Activated T-cell treated with anti-CD3 and anti-CD28 coated beads, Interleukin-2, amount 50 U/mL, for 72 hours (primary cell): ENCODE measurements at regions not wholly inside any gene's neighbourhood (a gene's known extent, or its start where the extent isn't known, plus 50 kb on each side); places are given as distances from the start of the nearest gene placed in this dataset.

ENCODE experiments used
- ATAC-seq, 2 donors: fragments of 150-1000 bp; cut with Tn5 transposase; replicated peaks in 1 of 2; 2 replicates each; pipeline ENCODE4 v1.10.0; 2021; ENCODE audit warnings: moderate library complexity in 2 of 2, mild to moderate bottlenecking in 1 of 2
- DNase-seq, 2 donors: peaks; one replicate each; pipeline ENCODE4 v3.0.0; 2021 to 2022; ENCODE audit warnings: mixed read lengths in 1 of 2
- H3K27ac Mint-ChIP-seq: one replicate; pipeline ENCODE4 v1.8.0; 2022; ENCODE audit warnings: mild to moderate bottlenecking, moderate library complexity, mixed read lengths
- H3K27me3 Mint-ChIP-seq: one replicate; pipeline ENCODE4 v1.8.0; 2022; ENCODE audit warnings: low read depth, mixed read lengths
- H3K36me3 Mint-ChIP-seq, 2 donors: one replicate each; pipeline ENCODE4 v1.8.0; 2022; ENCODE audit warnings: mixed read lengths in 2 of 2, mild to moderate bottlenecking in 1 of 2; ENCODE audit not compliant: insufficient read depth in 2 of 2
- H3K4me1 Mint-ChIP-seq: one replicate; pipeline ENCODE4 v1.8.0; 2022; ENCODE audit warnings: low read depth, mixed read lengths
- H3K4me3 Mint-ChIP-seq, 2 donors: one replicate each; pipeline ENCODE4 v1.8.0; 2022; ENCODE audit warnings: mild to moderate bottlenecking in 2 of 2, mixed read lengths in 2 of 2, moderate library complexity in 2 of 2
- H3K9me3 Mint-ChIP-seq, 2 donors: one replicate each; pipeline ENCODE4 v1.8.0; 2022; ENCODE audit warnings: mixed read lengths in 2 of 2

GRCh38 chr6:113315879-113316278 lies 541.3 kb upstream of the MARCKS start:
- Mint-ChIP-seq H3K27ac (no peak overlapping the region), H3K9me3 (no peaks in the 10 kb centered on the region), H3K27me3 (no peaks in the 10 kb centered on the region), H3K4me3 (no peak overlapping the region), H3K4me1 (no peaks in the 10 kb centered on the region), H3K36me3 (no peaks in the 10 kb centered on the region)
- DNase-seq, result no peak
- no peak for ATAC-seq

GRCh38 chr6:113317442-113317841 lies 539.7 kb upstream of the MARCKS start:
- Mint-ChIP-seq H3K36me3 (no peaks in the 10 kb centered on the region), H3K27me3 (no peaks in the 10 kb centered on the region), H3K27ac (no peak overlapping the region), H3K4me3 (no peak overlapping the region), H3K4me1 (no peaks in the 10 kb centered on the region), H3K9me3 (no peaks in the 10 kb centered on the region)
- ATAC-seq, result no peak
- DNase-seq, result no peak

GRCh38 chr6:113317891-113318574 lies 539.1 kb upstream of the MARCKS start:
- H3K4me3 Mint-ChIP-seq, result no peak overlapping the region
- no peak for DNase-seq

GRCh38 chr6:113318575-113318917 lies 538.6 kb upstream of the MARCKS start:
- ATAC-seq (no peak), DNase-seq (no peak)
- no peak overlapping the region for H3K4me3 Mint-ChIP-seq
- H3K9me3 Mint-ChIP-seq, result no peaks in the 10 kb centered on the region
- no peaks in the 10 kb centered on the region for H3K27me3 Mint-ChIP-seq
- H3K4me1 Mint-ChIP-seq, result no peaks in the 10 kb centered on the region
- H3K27ac Mint-ChIP-seq, result no peak overlapping the region
- no peaks in the 10 kb centered on the region for H3K36me3 Mint-ChIP-seq

More at GRCh38 chr6:113317891-113318574, 539.1 kb upstream of the MARCKS start:
- H3K36me3 Mint-ChIP-seq, result no peaks in the 10 kb centered on the region
- no peak for ATAC-seq
- no peaks in the 10 kb centered on the region for H3K4me1 Mint-ChIP-seq
- no peaks in the 10 kb centered on the region for H3K9me3 Mint-ChIP-seq
- H3K27me3 Mint-ChIP-seq, result no peaks in the 10 kb centered on the region
- no peak overlapping the region for H3K27ac Mint-ChIP-seq

- Mint-ChIP-seq H3K9me3 (no peaks in the 10 kb centered on the region), H3K4me1 (no peaks in the 10 kb centered on the region), H3K27me3 (no peaks in the 10 kb centered on the region), H3K4me3 (no peak overlapping the region), H3K36me3 (no peaks in the 10 kb centered on the region), H3K27ac (no peak overlapping the region)
- no peak for DNase-seq
- no peak for ATAC-seq
These were observed 536.5 kb upstream of the MARCKS start for GRCh38 chr6:113320653-113321052.

- no peak overlapping the region for H3K4me3 Mint-ChIP-seq
- peaks cover 0 to 3% of the 10 kb centered on the region in 2 donors for H3K9me3 Mint-ChIP-seq
- DNase-seq (no peak), ATAC-seq (no peak)
- H3K36me3 Mint-ChIP-seq, result no peaks in the 10 kb centered on the region
- no peaks in the 10 kb centered on the region for H3K27me3 Mint-ChIP-seq
- H3K4me1 Mint-ChIP-seq, result no peaks in the 10 kb centered on the region
- H3K27ac Mint-ChIP-seq, result peak overlapping the region; percentile 4
These were observed 530.4 kb upstream of the MARCKS start for GRCh38 chr6:113326781-113327180.

GRCh38 chr6:113328886-113329381 lies 528.2 kb upstream of the MARCKS start:
- Mint-ChIP-seq H3K27ac (no peak overlapping the region), H3K9me3 (peaks cover 0 to 3% of the 10 kb centered on the region in 2 donors), H3K36me3 (no peaks in the 10 kb centered on the region), H3K27me3 (no peaks in the 10 kb centered on the region), H3K4me1 (no peaks in the 10 kb centered on the region), H3K4me3 (no peak overlapping the region)
- no peak for ATAC-seq
- DNase-seq, result no peak

GRCh38 chr6:113329942-113330635 lies 527.1 kb upstream of the MARCKS start:
- H3K27me3 Mint-ChIP-seq, result no peaks in the 10 kb centered on the region
- no peak overlapping the region for H3K27ac Mint-ChIP-seq
- H3K36me3 Mint-ChIP-seq, result no peaks in the 10 kb centered on the region
- no peak overlapping the region for H3K4me3 Mint-ChIP-seq
- no peak for DNase-seq
- H3K9me3 Mint-ChIP-seq, result peaks cover 0 to 3% of the 10 kb centered on the region in 2 donors
- ATAC-seq, result no peak
- H3K4me1 Mint-ChIP-seq, result no peaks in the 10 kb centered on the region

- H3K27me3 Mint-ChIP-seq, result no peaks in the 10 kb centered on the region
- no peak for DNase-seq
- no peaks in the 10 kb centered on the region for H3K4me1 Mint-ChIP-seq
- no peak for ATAC-seq
- H3K4me3 Mint-ChIP-seq, result no peak overlapping the region
- no peak overlapping the region for H3K27ac Mint-ChIP-seq
- peaks cover 0 to 6% of the 10 kb centered on the region in 2 donors for H3K9me3 Mint-ChIP-seq
- no peaks in the 10 kb centered on the region for H3K36me3 Mint-ChIP-seq
These were observed 526.6 kb upstream of the MARCKS start for GRCh38 chr6:113330636-113330946.

GRCh38 chr6:113331021-113331420 lies 526.1 kb upstream of the MARCKS start:
- H3K4me1 Mint-ChIP-seq, result no peaks in the 10 kb centered on the region
- ATAC-seq (no peak), DNase-seq (no peak)
- no peak overlapping the region for H3K4me3 Mint-ChIP-seq
- H3K36me3 Mint-ChIP-seq, result no peaks in the 10 kb centered on the region
- no peaks in the 10 kb centered on the region for H3K27me3 Mint-ChIP-seq
- H3K27ac Mint-ChIP-seq, result no peak overlapping the region
- peaks cover 0 to 6% of the 10 kb centered on the region in 2 donors for H3K9me3 Mint-ChIP-seq

- no peaks in the 10 kb centered on the region for H3K27me3 Mint-ChIP-seq
- no peaks in the 10 kb centered on the region for H3K4me1 Mint-ChIP-seq
- no peak overlapping the region for H3K4me3 Mint-ChIP-seq
- DNase-seq (no peak), ATAC-seq (no peak)
- no peak overlapping the region for H3K27ac Mint-ChIP-seq
- peaks cover 3% of the 10 kb centered on the region in 2 donors for H3K9me3 Mint-ChIP-seq
- no peaks in the 10 kb centered on the region for H3K36me3 Mint-ChIP-seq
These were observed 518.5 kb upstream of the MARCKS start for GRCh38 chr6:113338644-113339043.

GRCh38 chr6:113339209-113339608 lies 517.9 kb upstream of the MARCKS start:
- no peak overlapping the region for H3K4me3 Mint-ChIP-seq
- DNase-seq (no peak), ATAC-seq (no peak)
- no peaks in the 10 kb centered on the region for H3K4me1 Mint-ChIP-seq
- no peaks in the 10 kb centered on the region for H3K27me3 Mint-ChIP-seq
- no peak overlapping the region for H3K27ac Mint-ChIP-seq
- no peaks in the 10 kb centered on the region for H3K36me3 Mint-ChIP-seq
- peaks cover 3 to 5% of the 10 kb centered on the region in 2 donors for H3K9me3 Mint-ChIP-seq

GRCh38 chr6:113340371-113340770 lies 516.8 kb upstream of the MARCKS start:
- no peak overlapping the region for H3K27ac Mint-ChIP-seq
- ATAC-seq, result no peak
- no peaks in the 10 kb centered on the region for H3K4me1 Mint-ChIP-seq
- H3K36me3 Mint-ChIP-seq, result no peaks in the 10 kb centered on the region
- DNase-seq, result no peak
- no peak overlapping the region for H3K4me3 Mint-ChIP-seq
- H3K27me3 Mint-ChIP-seq, result no peaks in the 10 kb centered on the region
- peaks cover 2 to 7% of the 10 kb centered on the region in 2 donors for H3K9me3 Mint-ChIP-seq

- Mint-ChIP-seq H3K36me3 (peaks cover 0 to 2% of the 10 kb centered on the region in 2 donors), H3K27ac (no peak overlapping the region), H3K27me3 (no peaks in the 10 kb centered on the region), H3K4me3 (no peak overlapping the region), H3K9me3 (peaks cover 0 to 7% of the 10 kb centered on the region in 2 donors), H3K4me1 (no peaks in the 10 kb centered on the region)
- no peak for ATAC-seq
- no peak for DNase-seq
These were observed 513.2 kb upstream of the MARCKS start for GRCh38 chr6:113343940-113344339.
